HG02943 (cell line): ENCODE measurements at regions not wholly inside any gene's neighbourhood (a gene's known extent, or its start where the extent isn't known, plus 50 kb on each side); places are given as distances from the start of the nearest gene placed in this dataset.

Experiments used
- ATAC-seq: cut with Tn5 transposase; IDR thresholded peaks from one replicate; pipeline ENCODE4 v1.9.1; 2021; ENCODE audit warnings: mild to moderate bottlenecking, low read depth, moderate library complexity; ENCODE audit not compliant: unreplicated experiment

DNA sequence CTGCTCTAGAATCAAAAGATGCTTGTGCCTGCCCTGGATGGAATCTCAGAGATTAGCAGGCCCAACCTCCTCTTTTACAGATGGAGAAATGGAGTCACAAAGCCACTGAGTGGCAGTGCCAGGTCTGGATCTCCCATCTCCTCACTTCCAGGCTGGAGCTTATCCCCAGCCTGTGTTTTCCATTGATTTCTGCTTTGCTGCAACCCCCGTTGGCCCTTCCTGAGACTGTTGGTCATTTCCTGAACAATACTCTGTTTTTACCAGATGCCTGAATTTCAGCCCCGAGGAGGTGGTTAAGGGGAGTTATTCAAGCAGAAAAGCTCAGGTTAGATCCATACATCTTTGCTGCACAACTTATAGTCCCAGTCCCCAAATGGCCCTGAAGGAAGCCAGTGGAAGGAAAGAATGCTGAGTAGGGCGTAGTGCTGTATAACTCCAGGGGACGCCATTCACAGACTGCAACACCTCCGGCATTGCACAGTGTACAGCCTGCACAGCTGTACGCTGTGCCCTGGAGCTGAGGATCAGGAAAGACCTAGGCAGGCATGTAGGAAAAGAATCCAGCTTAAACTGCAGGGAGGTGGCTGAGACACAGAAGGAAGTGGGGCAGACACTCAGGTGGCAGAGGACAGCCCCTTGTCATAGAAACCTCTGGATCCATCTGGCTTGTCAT lies 77.5 kb downstream of the RPLP1 start:
- no peak for ATAC-seq

DNA sequence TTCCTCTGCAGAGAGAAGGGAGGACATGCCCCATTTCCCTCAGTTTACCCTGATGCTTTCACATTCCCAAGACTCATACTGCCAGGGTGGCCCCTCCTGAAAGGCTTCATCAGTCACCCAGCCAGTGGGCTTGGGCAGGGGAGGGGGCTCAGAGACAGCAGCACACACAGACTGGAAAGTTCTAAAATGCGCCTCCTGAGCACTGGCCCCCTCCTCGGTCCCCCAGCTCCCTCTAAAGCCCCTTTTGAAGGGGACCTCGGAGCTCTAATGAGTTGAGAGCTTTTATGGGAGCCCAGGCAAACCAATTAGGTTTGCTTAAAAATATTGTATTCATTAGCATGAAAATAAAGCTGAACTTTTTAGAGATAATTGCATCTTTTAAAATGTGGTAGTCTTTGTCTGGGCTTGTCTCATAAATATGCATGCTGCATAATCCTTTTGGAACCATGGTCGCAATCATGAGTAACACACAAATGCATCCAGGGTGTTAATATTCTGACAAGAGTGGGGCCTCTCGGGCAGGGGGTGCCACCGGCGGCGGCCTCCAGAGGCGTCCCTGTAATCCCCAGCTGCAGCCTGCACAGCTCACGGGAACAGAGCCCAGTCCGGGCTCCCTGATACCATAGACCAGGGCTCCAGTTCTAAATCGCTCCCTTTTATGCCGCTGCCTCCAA lies 78.5 kb downstream of the RPLP1 start:
- no peak for ATAC-seq

DNA sequence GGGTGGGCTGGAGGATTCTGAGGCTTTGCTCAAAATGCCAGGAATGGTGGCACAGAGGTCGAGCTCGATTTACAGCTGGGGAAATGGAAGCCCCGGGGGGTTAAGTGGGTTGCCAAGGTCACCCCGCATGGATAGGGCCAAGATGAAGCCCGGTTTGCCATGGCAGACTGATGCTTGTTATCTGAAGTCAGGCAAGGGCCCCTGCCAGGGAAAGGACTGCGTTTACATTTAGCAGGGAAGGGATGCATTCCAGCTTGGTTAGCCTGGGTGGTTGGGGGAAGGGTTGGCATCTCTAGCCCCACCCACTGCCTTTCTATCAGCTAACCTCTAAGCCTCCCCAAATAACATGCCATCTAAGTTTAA lies 79.0 kb downstream of the RPLP1 start:
- no peak for ATAC-seq

DNA sequence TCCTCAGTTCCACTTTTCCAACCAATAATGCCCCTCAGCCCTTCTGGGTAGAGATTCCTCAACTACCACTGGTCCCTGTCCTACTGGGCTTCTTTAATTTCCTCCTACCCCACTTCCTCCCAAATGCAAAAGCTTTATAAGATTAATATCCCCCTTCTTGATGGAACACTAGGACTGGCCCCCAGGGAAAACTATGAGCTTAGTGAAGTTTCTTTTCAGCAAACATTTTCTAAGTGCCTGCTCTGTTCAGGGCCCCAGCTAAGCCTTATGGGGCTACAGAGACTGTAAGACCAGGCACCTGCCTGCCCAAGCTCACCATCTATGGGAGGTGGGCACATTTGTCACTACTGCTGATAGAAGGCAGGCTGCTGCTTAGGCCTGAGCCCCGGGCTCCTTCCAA lies 79.4 kb downstream of the RPLP1 start:
- ATAC-seq: no peak

DNA sequence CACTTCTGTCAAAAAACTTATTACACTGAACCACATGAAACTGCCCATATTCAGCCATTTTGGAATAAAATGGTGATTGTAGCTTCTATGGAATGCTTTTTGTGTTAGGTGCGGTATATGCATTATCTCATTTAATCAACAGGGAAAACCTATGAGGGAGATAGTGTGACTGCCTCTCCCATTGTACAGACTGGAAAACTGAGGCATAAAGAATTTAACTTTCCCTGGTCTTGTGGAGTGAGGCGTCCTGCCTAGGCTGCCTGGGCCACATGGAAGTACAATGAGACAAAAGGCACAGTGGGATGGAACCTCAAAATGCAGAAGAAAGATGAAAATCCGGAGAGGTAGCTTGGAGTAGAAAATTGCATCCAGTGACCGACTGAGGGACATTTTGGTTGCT lies 80.2 kb downstream of the RPLP1 start:
- no peak for ATAC-seq

DNA sequence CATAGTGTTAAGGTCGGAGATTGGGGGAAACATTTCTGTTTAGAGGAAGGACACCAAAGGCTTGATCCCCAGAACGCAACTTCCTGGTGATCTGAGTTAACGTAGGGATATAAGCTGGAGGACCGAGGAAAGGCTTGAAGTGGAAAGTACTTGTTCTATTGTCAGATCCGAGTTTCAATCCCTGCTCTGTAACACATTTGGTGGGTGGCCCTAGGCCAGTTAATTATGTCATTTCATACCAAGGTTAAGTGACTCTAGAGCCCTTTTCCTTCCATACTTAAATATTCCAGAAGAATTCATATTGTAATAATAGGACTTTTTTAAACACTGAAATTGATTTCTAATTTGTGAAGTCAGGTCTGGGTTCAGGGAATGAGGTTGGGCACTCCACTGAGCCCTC lies 80.9 kb downstream of the RPLP1 start:
- ATAC-seq: no peak

DNA sequence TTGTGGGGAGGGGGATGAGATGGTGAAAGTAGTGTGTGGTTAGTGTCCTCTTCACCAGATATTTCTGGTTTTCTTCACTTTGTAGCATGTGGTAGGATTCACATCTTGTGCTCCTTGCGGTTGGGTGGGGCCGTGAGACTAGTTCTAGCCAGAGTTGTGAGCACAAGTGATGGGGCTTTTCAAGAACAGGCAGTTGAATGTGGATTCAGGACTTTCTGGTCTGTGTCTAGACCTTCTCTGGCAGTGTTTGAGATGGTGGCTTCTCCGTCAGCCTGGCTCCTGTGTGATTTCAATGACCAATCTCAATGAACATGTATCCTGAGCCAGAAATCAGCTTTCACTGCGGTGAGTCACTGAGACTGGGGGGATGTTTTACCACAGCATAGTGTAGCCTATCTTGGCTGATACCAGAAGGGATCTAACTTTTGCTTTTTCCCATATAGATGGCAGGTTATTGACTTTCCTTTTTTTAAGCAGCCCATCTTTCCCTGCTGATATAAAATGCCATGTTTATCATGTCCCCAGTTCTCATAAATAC lies 82.6 kb downstream of the RPLP1 start:
- no peak for ATAC-seq

DNA sequence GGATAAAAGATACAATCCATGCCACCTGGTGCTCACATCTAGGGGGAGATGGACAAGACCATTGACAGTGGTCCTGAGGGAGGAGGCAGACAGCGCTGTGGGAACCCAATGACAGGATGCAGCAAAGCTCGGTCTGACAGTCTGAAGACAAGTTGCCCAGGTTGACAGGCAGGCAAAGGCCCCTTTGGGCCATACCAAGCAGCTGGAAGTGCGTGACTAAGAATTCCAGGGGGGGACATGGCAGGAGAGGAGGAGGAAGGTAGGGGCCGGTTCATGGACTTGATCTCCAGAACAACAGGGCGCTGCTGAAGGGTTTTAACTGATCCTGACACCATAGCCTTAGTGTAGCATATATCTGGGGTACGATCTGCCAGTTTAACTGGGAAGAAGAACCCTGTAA lies 83.4 kb downstream of the RPLP1 start:
- no peak for ATAC-seq

DNA sequence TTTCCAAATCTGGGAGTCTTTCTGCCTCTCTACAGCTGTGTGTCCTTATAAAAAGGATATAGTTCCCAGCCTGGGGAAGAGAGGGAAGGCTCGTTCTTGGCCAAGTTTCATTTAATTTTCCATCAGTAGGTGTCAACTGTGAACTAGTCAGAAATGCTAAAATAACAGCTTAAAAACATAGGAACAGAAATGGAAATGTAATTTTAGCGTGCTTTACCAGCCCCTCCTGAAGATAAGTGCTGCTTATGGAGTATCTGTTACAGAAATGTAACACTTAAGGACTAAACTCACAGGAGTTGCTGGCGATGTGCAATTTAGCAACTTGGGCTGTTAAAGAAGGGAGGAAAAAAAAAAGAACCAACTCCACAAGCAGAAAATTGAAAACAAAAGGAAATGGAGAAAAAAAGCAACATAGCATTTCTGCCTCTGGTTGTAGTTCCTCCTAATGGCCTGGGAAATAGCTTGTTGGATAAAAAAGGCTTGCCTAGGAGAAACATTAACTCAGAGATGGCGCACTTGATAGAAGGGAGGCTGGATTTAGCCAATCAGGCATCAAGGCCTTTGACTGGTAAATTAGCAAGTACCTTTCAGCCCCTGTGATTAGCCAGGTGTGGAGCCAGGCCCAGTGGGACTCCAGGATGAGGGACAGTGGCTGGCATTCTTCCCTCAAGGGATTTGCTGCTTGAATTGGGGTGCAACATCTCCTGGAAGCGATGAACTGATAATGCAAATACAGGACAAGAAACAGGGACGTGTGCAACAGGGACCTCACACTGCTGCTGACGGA lies 84.3 kb downstream of the RPLP1 start:
- no peak for ATAC-seq

DNA sequence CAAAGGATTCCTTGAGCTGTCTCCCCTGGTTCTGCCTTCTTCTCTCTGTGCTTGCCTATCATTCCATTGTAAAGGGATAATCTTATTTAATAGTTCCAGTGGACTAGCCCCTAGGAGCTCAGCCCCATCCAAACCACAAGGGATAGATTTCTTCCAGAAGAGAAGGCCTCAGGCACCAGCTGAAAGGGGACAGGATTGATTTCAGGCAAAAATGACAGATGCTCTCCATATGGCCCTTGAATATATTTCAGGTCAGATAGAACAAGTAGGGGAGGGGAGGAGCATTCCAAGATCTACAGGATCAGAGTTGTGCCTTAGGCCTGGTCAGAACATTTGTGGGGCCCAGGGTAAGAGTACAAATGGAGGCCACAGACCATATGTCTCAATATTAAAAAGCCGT lies 85.3 kb downstream of the RPLP1 start:
- ATAC-seq: no peak

DNA sequence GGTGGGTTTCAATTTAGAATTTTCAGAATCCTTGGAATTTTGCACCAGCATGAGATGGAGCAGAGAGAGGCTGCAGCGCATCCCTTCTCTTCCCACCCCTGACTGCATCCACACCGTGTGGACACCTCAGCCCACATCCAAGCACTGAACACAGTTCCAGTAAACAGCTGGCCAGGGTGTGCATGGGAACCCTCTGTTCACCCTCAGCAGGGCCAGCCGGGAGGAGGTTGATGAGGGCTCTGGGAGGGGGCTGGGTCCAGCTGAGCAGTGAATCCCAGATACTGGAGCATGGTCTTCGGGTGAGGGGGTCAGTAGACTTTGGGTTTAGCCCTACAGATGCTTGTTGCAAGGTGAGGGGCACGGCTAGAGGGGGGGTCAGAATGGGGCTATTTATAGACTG lies 85.8 kb downstream of the RPLP1 start:
- no peak for ATAC-seq

DNA sequence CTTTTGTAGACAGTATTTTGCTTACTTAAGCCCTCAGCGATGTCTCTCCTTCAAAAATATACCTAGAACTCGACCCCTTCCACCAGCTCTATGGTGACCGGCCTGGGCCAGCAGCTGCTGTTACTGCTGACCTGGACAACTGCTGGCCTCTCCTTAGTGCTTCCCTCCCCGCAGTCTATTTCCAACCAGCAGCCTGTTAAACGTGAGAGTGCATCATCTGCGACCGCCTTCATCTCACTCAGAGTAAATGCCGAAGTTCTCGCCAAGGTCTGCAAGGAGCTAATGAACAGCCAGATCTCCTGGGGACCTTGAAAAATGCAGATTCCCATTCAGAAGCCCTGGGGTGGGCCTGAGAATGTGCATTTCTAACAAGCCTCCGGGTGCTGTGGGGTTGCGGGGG lies 86.7 kb downstream of the RPLP1 start:
- ATAC-seq: no peak

DNA sequence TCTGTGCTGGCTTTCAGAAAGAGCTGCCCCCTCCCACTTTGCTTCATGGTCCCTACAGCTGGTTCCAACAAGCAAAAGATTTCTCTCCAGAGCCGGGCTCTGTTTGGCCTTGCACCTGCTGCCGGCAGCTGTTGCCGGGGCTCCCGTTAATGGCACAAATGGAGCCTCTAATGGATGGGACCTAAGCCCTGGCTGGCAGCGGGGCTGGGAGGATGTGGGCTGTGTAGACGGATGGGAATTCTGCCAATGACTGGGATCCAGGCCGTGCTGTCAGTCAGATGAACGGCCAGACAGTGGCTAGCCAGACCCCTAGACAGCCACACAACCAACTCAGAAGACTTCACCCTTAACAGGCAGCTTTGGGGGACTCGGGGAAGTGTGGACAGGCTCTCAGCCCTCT lies 88.0 kb downstream of the RPLP1 start:
- no peak for ATAC-seq

DNA sequence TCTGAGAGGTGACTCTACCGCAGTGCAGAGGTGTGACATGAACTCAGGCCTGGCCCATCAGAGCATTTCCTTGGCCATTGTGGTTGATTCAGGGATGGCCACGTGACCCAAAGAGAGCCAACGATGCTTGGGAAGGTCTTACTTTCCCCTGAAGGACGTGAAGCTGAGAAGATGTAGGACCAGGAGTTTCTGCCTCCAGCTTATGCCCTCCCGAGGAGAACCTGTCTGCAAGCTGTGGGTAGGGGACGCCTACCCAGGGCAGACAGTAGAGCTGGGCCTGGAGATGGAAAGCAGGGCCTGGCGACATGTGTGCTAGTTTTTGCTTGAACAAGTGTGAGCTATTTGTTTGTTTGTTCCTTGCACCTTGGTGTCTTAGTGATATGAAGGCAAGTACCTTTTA lies 89.4 kb downstream of the RPLP1 start:
- no peak for ATAC-seq

DNA sequence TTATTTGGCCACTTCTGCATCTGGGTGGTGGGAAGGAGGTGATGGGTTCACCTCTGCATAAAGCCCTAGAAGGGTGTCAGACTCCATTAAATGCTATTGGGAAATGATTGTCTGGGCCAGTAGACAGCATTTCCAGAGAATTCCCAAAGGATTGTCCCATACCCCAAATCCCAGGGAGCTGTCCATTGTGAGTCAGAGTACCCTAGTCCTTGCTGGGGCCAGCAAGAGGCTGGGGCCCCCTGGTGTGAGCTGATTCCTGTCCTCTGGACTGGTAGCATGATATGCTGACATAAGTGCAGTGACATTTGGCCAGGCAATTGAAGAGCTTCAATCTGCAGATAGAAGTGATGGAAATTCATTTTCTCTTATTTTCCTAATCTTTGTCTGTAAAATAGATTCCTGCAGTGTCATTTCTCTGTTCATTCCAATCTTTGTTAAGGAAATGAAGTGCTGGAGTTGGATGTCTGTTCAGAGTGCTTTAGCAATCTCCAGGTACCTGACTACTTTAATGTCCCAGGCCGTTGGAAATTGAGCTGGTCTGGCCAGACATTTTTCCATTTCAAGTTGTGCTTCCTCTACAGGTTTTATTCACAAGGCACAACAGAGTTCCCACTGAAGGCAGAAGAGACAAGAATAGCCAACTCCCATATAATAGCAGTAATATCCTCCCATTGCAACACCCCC lies 91.2 kb downstream of the RPLP1 start:
- ATAC-seq: no peak

DNA sequence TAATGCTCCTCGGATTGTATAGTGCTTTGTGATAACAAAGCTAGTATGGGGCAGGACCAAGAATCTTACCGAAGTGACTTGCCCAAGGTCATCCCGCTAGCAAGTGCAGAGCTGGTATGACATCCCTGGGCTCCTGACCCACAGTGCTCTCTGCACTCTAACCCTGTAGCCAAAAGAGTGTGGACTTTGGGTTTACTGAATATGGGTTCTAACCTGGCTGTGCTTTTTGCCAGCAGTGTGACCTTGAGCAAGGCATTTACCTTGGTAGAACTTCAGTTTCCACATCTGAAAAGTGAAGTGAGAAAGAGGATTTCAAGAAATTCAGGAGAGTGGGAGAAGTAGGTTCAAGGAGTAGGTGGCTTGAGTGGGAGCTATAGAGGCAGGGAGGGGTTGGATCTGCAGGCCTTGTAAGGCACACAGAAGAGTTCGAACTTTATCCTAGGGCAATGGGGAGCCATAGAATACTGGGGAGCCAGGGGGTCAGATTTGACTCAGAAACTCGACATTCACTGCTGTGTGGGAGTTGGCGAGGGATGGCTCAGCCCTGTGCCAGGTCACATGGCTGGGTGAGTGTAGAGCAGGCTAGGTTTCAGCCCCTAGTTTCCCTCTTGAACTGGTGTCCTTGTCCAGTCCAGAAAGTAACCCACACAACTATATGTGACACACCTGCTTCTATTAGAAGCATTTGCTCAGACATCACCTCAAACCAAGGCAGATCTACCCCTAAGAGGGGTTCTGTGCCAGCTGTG lies 91.9 kb downstream of the RPLP1 start:
- ATAC-seq: no peak

DNA sequence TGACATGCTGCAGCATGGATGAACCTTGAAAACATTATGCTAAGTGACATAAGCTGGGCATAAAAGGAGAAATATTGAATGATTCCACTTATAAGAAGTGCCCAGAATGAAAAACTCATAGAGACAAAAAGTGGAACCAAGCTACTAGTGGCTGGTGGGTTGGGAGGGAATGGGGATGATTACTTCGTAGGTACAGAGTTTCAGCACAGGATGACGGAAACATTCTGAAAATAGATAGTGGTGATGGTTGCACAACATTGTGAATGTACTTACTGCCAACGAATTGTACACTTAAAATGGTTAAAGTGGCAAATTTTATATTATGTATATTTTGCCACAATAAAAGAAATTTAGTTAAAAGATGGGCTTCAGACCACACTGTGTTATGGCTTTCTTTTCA lies 93.6 kb downstream of the RPLP1 start:
- ATAC-seq: no peak

DNA sequence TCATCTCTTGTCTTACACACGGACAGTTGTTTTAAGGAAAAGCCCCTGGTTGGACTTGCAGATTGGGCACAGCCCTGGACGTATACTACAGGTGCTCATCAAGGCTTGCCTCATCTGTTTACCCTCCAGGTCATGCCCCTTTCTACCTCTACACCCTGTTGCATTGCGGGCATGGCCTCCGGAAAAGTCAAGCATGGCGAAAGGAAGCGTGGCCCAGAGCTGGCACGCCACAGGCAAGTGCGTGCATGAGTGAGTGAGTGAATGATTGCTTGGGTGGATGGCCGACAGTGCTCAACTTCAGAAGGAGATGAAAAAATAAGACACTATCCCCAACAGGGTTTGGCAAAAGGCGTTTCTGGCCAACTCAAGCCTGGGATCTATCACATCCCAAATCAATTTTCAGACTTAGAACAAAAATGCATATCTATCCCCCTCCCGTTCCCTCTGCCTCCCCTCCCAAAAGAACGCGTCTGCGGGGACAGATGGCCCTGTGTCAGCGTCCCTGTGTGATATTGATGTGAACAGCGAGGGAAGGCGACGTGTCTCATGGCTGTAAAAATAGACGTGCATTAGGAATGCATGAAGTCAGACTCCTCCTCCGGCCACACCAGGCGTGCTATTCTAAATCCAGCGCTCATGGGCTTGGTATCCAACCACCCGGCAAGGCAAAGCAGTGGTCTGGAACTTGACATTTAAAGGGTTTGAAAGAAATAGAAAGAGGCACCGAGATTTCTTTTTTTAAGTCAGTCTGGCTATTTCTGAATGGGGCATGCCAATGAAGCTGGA lies 96.0 kb downstream of the RPLP1 start:
- no peak for ATAC-seq

DNA sequence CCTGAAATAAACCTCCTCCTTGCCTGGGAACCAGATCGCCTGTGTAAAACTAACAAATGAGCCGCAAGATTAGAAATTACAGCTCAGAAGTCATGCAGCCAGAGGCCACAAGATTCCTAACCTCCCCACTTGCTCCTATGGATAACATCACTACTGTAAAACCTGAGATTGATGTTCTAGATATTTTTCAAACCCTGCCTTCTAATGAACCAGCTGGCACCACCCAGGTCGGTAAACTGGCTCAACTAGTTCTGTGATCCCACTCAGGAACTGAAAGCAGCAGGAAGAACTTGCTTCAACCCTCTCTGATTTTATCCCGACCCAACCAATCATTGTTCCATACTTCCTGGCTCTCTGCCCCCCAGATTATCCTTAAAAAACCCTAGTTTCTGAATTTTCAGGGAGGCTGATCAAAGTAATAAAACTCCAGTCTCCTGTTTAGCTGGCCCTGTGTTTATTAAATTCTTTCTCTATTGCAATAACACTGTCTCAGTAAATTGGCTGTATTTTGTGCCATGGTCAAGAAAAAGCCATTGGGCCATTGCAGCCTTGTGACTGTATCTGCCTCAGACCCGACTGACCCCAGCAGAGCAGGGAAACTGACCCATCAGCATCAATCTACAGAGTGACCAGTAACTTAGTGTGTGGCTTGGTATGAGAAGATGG lies 98.9 kb downstream of the RPLP1 start:
- ATAC-seq: no peak
